ENCODE measurements at regions not wholly inside any gene's neighbourhood (a gene's known extent, or its start where the extent isn't known, plus 50 kb on each side); places are given as distances from the start of the nearest gene placed in this dataset.

GRCh38 chr17:33974276-33974675 lies 280.8 kb upstream of the CCL2 start:
- no peak for TF ChIP-seq CTCF (conservative IDR thresholded peaks at IDR 0.05; ENCODE audit: low read depth, low read length)
- no peak for TF ChIP-seq EZH2 (IDR thresholded peaks at IDR 0.05; ENCODE audit: borderline replicate concordance, low read depth, low read length, poor library complexity, severe bottlenecking)
